DMS114 treated with DMSO at 0.1 percent for 48 hours (cell line): ENCODE measurements at regions not wholly inside any gene's neighbourhood (a gene's known extent, or its start where the extent isn't known, plus 50 kb on each side); places are given as distances from the start of the nearest gene placed in this dataset.
"Not testable (repeated sequence)": the region's sequence is repeated elsewhere in the genome, so short reads cannot be mapped to it uniquely, and the experiment has no call there.

Experiments used
- DNase-seq: peaks from one replicate; lab custom pipeline; 2025; ENCODE audit not compliant: unreplicated experiment; lab: John Stamatoyannopoulos, UW

DNA sequence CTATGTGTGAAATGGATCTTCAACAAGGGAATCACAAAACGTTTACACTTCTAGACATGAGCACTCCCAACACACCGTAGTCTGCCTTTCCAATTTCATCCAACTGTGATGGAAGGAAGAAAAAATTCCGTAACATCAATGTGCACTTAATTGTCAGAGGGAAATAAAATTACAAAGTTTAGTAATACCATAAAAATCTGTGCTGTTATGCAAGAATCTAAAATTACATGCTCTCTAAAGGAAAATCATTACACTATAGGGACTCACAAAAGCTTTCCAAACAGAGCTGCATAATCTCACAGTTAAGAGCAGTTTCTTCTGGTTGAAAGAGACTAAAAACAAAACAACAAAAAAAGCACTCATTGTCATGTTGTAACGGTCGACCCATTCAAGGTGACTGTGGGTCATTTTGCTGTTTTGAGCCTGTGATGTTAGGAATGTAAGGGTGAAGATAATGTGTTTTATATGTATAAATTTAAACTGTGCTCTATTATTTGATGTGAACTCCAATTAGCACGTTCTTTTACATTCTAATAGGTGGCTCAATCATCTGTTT lies 698.0 kb downstream of the TDRD15 start:
- DNase-seq, result no peak

DNA sequence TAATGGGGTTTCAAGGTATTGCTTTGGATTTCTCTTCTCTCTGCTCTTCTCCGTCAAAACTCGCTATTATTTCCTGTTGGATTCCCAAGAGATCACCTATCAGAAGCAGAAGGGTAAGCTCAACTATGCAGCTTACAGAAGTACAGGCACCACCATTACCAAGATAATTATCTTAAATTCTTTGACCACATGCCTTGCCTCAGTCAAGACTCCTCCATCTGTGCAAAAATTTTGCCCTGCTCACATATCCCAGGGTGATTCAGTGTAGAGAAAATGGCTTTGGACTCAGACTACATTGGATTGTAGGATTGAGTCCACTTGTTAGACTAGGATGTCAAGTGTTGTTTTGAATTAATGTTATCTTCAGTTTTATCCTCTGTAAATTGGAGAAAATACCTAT lies 698.7 kb downstream of the TDRD15 start:
- DNase-seq, result no peak

DNA sequence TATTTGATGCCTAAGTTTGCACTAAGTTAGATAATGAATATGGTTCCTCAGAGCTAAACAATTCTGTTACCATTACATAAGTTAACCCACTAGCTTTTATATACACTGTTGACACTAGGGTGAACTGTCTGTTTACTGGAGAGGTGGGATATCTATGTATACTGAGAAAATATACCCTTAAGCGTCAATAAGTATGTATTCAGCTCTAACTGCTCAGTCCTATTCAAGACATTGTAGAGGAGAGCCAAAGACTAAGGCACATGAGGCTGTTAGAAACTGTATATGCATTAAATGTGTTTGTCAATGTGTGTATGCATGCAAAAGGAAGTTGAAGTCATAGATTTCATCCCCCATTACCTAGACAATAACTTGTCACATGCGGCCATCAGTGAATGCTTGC lies 710.0 kb downstream of the TDRD15 start:
- no peak for DNase-seq

DNA sequence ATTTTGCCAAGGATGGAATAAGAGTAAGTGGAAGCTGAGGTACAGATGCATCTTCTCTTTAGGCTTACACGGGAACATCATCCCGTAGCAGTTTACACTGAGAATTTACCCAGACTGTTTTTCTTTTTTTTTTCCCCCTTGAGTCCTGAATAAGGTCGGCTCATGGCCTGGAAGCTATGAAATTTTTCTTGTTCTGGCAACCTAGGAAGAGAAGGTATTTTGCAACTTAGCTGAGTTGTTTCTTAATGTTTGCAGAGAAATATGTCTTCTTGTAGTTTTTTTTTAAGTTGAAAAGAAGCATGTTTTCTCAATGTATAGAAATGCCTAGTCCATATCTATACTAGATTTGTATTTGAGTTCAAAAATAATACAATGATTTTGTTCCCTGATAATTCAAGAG lies 712.5 kb downstream of the TDRD15 start:
- DNase-seq, result no peak

DNA sequence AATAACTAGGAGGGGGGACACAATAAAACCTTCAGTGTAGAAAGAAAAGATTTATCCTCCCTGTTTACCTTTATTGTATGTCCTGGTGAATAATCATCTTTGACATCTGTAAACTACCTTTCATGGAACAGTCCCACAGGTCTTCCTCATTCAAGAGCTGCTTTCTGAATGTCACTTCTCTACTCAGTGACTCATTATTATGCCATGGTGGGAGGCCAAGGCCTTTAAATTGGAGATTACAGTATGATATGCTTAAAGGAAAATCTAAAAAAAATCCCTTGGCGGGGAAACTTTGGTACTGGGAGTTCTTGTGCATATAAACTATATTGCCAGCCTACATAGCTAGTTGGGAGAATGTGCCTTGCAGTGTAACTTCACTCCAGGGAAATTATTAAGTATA lies 713.0 kb downstream of the TDRD15 start:
- no peak for DNase-seq

DNA sequence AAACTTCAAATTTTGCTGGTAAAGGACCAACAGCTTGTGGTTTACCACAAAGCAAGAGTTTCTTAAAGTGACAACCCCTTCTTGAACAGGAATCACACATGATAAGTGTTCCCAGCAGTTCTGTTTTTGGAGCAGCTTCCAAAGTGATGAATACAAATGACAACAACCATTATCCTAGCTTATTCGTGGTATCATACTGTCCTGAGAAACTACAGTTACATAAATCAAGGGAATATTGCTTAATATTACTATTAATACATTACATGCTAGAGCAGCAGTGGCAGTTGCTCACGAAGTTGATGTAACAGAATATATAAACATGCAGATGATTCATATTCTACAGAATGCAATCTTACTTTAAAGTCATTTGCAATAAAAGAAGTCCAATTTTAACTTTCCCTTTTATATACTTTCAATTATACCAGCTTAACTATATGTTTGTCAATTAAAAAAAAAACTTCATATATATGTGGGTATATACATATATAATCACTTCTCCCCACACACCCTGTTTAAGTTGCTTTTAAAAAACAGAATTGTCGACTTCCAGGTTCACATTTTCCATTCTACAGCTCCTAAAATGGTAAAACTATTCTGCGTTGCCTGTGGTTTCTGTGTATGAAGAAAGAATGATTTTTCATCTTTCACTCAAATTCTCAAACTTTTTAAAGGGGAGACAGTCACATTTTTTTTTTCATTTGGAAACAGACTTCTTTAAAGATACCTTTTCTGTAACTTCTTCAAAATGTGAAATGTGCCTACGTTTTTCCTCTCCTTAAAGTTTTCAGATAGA lies 713.6 kb downstream of the TDRD15 start:
- DNase-seq, result no peak

DNA sequence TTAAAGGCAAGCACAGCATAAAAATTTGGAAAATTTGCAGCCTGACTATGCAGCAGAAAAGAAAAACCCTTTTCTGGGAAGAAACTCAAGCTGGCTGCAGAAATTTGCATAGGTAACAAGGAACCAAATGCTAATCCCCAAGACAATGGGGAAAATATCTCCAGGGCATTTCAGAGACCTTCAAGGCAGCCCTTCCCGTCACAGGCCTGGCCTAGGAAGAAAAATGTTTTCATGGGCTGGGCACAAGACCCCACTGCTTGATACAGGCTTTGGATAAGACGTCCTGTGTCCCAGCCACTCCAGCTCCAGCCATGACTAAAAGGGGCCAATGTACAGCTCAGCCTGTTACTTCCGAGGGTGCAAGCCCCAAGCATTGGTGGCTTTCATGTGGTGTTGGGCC lies 717.6 kb downstream of the TDRD15 start:
- no peak for DNase-seq

DNA sequence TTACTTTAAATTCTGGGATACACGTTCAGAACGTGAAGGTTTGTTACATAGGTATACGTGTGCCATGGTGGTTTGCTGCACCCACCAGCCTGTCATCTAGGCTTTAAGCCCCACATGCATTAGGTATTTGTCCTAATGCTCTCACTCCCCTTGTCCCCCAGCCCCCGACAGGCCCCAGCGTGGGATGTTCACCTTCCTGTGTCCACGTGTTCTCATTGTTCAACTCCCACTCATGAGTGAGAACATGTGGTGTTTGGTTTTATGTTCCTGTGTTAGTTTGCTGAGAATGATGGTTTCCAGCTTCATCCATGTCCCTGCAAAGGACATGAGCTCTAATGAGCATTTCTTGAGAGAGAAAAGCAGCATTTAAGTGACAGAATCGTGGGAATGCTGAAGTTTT lies 726.6 kb downstream of the TDRD15 start:
- DNase-seq, result not testable (repeated sequence)

DNA sequence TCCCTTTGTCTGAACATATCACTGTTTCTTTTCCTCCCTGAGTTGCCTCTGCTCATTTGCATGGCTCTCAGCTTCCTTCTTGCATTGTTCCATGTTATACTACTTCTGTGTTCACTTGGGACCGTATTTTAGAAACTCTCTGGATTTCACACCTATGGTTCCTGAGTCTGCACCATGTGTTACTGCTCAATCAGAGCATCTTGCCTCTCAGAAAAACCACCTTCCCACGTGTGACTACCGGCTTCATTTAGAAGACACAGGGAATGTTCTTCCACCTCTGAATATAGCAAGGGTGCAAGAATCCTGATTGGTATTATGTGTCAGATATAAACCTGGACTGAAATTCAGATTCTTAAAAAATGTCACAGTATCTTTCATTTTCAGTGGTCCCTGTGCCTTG lies 731.2 kb downstream of the TDRD15 start:
- DNase-seq, result no peak

DNA sequence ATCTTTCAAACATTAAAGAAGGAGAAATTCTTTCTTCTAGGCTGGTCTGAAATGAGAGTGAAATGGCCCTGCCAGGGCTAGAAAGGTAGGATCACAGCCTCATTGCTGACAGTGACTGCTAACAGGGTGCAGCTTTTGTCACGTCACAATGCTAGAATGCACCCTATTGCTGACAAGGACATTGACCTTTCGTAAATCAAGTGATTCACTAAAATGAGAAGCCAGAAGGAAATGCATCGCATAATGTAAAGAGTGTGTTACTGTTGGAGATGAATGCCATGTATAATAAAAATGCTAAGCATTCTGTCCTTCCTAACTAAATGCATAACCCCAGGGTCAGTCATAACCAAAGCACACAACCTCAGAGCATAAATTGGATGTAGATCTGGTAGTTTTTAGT lies 732.9 kb downstream of the TDRD15 start:
- DNase-seq, result no peak

DNA sequence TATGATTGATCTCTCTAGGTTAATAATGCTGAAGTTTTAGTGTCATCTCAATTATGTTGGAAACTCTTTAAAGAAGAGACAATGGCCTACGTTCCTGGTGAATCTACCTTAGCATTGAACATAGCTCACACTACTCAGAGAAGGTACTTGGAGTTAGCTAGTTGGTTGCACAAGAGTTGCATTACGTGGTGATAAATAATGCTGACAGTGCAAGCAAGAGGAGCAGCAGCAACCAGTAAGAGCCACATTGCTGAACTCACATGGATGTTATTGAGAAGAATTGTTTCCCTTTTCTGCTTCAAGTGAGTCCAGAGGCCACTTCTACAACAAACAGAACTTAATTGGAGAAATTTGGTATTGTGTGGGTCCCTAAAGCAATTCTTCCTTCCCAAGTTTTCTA lies 737.1 kb downstream of the TDRD15 start:
- no peak for DNase-seq

DNA sequence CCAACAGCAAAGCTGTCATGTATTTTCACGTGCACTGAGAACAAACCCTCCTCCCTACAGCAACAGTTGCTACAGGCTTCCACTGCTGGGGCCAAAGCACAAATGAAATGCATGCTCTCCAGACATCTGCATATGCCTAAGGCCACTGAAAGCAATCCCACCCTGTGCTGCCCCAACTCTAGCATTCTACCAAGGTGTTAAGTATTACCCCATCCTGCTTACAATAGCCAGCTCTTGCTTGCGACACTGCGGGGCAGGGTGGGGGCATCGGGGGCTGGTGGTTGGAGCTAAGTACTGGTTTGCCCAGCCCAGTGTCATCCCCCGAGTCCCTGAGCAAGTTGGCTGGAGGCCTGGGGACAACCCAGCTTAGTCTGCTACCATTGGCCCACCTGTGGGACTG lies 742.5 kb downstream of the TDRD15 start:
- no peak for DNase-seq

DNA sequence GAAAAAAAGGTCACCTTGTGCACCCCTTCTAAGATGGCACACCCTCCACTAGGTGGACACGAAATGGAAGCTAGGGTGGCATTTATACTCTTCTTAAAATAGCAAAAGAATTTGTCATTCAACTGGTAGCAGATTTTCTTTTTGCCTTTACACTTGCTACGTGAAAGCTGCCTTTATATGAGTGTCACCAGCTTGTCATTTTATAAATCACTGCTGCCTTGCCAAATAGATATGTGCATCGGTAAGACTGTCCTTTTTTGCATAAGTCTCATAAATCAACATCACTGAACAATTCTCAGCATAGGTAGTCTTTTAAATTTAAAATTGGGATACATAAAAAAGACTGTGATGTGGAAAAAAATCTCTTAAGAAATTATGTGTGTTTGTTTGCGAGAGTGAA lies 764.1 kb downstream of the TDRD15 start:
- DNase-seq, result no peak

DNA sequence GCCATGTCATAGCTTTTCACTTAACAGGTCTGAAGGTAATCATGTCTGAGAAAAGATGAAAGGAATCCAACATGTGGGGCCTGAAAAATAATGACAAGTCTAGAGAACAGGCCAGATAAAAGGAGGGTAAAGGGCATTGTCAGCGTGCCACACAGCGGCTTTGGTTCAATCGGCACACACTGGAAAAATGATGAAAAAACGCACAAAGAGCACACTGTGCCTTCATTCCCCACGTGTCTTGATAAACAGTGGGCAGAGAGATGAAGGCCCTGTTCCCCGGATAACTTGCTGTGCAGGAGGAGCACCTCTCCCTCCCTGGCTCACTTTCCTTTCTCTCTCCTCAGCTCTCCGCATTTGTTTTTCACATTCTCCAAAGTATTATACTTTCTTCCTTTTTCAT lies 766.3 kb downstream of the TDRD15 start:
- DNase-seq, result no peak

DNA sequence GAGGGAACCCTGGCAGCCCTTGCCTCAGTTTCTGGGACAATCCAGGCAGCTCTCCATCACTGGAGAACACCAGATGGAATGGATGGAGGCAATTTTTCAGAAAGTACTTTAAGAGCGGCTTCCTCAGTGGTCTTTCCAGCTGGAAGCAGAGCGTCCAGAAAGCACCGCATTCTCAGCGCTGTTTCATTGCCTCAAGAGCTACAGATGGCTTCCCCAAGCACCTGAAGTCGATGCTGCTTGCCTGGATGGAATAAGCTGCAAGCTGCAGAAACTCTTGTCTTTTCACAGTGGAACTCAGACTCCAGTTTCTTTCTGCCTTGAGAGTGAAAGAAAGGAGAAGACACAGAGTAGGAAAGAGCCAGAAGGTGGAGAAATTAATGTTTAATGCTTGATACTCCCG lies 766.9 kb downstream of the TDRD15 start:
- no peak for DNase-seq

DNA sequence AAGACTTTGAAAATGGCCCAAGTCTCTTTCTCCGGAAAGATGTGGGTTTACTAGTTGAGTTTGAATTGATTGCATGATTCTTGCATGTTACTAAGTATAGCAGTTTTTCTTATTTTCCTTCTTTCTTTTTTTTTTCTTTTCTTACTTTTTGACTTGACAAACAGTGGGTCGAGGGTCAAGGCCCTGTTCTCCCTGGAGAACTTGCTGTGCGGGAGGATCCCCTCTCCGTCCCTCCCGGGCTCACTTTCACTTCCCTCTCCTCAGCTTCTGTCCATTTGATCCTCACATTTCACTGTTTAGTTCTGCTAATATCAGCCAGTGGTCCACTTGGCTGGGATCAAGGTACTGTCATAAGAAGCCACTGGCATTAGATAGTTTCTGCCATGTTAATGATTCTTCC lies 767.4 kb downstream of the TDRD15 start:
- DNase-seq, result no peak

DNA sequence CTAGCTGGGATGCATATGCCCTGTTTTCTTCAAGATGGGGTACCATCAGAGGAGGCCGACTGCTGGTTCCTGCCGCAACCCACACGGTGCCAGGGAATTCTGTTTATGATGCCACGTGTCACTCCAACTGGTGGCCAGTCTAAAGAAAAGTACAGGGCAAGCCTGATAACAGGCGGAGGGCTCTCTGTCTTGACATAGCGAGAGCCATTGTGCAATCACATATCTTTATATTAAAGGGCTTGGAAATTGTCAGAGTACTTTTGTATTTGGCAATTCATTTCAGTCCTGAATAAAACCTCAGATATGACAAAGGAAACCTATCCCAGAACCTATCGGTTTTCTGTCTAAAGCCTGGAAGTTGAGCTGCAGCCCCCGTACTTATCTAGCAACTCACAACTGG lies 768.4 kb downstream of the TDRD15 start:
- DNase-seq, result no peak

DNA sequence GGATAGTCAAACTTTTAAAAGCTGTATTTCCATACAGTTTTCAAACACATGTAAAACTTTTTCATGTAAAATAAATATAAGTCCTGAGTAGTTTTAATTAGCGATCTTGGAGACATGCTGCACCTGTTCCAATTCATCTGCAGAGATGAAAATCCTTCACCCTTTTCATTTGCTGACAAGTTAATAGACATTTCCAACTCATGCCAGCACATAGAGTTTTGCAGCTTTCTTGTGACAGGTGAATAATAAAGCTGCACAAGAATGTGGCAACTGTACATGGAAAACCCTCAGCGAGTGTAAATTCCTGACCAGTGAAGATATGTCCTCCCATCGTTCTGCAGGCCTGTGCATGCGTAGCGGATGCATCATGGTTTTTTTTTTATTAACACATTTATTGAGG lies 771.4 kb downstream of the TDRD15 start:
- no peak for DNase-seq

DNA sequence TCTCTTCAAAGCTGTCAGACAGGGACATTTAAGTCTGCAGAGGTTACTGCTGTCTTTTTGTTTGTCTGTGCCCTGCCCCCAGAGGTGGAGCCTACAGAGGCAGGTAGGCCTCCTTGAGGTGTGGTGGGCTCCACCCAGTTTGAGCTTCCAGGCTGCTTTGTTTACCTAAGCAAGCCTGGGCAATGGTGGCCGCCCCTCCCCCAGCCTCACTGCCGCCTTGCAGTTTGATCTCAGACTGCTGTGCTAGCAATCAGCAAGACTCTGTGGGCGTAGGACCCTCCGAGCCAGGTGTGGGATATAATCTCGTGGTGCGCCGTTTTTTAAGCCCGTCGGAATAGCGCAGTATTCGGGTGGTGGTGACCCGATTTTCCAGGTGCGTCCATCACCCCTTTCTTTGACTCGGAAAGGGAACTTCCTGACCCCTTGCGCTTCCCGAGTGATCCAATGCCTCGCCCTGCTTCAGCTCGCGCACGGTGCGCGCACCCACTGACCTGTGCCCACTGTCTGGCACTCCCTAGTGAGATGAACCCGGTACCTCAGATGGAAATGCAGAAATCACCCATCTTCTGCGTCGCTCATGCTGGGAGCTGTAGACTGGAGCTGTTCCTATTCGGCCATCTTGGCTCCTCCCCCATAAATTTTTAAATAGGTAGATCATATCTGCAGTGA lies 785.1 kb downstream of the TDRD15 start:
- not testable (repeated sequence) for DNase-seq

DNA sequence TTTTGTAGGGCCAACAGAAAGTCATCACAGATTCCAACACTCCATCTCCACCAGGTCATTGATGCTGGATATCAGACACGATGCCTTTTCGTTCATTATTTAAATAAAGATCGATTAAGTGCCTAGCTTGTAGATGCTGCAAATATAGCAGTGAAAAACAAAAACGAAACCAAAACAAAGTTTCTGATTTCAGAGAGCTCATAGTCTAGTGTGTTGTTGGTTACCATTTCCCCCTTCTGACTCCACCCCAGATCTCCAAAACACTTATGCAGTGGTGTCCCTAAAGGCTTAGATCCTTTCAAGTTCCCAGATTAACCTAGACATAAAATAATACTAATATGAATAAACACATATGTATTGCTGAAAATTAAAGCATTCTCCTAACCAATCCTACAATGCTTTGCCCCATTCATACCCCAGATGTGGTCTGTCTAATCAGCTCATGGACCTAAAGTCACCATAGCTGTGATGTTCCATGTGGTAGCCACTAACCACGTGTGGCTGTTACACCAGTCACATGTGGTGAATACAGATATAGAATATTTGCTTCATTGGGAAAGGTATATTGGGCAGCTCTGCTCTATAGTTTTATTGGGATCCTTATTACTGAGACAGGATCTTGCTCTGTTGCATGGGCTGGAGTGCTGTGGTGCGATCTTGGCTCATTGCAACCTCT lies 787.2 kb downstream of the TDRD15 start:
- DNase-seq, result no peak

DNA sequence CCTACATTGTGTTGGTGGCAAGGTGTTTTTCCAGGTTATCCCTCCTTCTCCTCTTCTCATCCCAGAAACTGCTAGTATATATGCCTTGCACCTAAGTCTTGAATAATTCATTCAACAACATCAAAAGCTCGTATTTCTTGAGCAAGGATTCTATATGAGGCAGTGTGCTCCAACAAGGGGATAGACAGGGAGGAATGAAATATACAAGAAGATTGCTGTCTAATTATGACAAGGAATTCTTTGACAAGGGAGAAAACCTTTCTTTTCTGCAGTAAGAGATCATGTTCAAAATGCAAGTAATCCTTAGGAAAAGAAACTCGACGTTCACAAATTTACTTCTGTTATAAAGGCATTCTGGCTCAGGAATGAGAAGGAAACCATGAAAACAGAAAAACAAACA lies 788.6 kb downstream of the TDRD15 start:
- no peak for DNase-seq

DNA sequence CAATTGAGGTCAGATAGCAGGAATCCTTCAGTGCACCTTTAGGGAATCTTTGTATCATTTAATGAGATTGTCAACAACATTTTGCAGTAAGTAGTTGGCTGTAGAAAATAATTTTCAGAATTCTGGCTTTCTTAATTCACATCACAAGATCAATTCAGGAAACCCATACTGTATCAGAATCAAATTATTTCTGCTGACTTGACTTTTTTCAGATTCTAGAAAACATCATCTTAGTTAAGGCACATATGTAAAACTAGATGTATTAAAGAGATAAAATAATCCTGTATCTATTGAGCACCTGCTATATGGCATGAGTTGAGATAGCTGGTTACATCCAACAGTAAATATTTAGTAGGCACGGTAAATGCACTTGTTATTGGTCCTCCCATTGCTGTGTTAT lies 791.4 kb downstream of the TDRD15 start:
- no peak for DNase-seq
